GM13976 (cell line): ENCODE measurements at regions not wholly inside any gene's neighbourhood (a gene's known extent, or its start where the extent isn't known, plus 50 kb on each side); places are given as distances from the start of the nearest gene placed in this dataset.

Experiments
- DNase-seq: peaks from one replicate; pipeline ENCODE4 v3.0.0; 2012; ENCODE audit warnings: low spot score
- CTCF ChIP-seq: IDR thresholded peaks from 2 replicates; pipeline ENCODE4 v1.5.1; 2012; ENCODE audit warnings: borderline replicate concordance, mild to moderate bottlenecking; ENCODE audit not compliant: insufficient read depth; ENCODE audit errors: extremely low read depth, missing control alignments, control extremely low read depth
- in situ Hi-C: fragments of 300-500 bp; cut with MboI; formaldehyde crosslinking; loops from one replicate; pipeline ENCODE4 v1.12.0; 2022; ENCODE audit warnings: low sequenced_read_pairs, mixed read lengths, inconsistent platforms; ENCODE audit not compliant: unreplicated experiment

- TF ChIP-seq CTCF: no peak
- in situ Hi-C loops: no loop called here
Observed at GRCh38 chr16:86797700-86798099, 219.4 kb downstream of the FOXL1 start.

GRCh38 chr16:86798247-86799041 is 220.1 kb downstream of the FOXL1 start:
- TF ChIP-seq CTCF: no peak
- no peak for DNase-seq
- in situ Hi-C loops: no loop called here

More at GRCh38 chr16:86797700-86798099, 219.4 kb downstream of the FOXL1 start:
- no peak for DNase-seq

- TF ChIP-seq CTCF: no peak
- in situ Hi-C loops: no loop called here
- DNase-seq: no peak
Observed at GRCh38 chr16:86799367-86799766, 221.0 kb downstream of the FOXL1 start.

GRCh38 chr16:86800894-86801293 is 222.5 kb downstream of the FOXL1 start:
- TF ChIP-seq CTCF: no peak
- in situ Hi-C loops: no loop called here
- no peak for DNase-seq

GRCh38 chr16:86802013-86802412 is 223.7 kb downstream of the FOXL1 start:
- no peak for DNase-seq
- no peak for TF ChIP-seq CTCF
- in situ Hi-C loops: no loop called here

GRCh38 chr16:86805188-86805587 is 226.8 kb downstream of the FOXL1 start:
- in situ Hi-C loops: no loop called here
- no peak for DNase-seq

More at GRCh38 chr16:86805188-86805587, 226.8 kb downstream of the FOXL1 start:
- no peak for TF ChIP-seq CTCF
